Keratinocyte (primary cell): ENCODE measurements at regions not wholly inside any gene's neighbourhood (a gene's known extent, or its start where the extent isn't known, plus 50 kb on each side); places are given as distances from the start of the nearest gene placed in this dataset.

Experiments
- CTCF ChIP-seq, 3 experiments: IDR thresholded peaks in 1 of 3; conservative IDR thresholded peaks in 1 of 3; optimal IDR thresholded peaks in 1 of 3; 2 replicates in 2 of 3; 3 replicates in 1 of 3; pipeline versions ENCODE3 to v1.5.1; 2011; ENCODE audit warnings: low read length in 3 of 3, mild to moderate bottlenecking in 3 of 3, moderate library complexity in 2 of 3, control low read depth in 1 of 3, inconsistent platforms in 1 of 3; ENCODE audit not compliant: insufficient read depth in 2 of 3; ENCODE audit errors: extremely low read depth in 1 of 3
- EZH2 ChIP-seq: IDR thresholded peaks from one replicate; pipeline ENCODE4 v1.6.1; 2012; ENCODE audit warnings: inconsistent platforms, mild to moderate bottlenecking, low read length, moderate library complexity

- TF ChIP-seq CTCF (optimal IDR thresholded peaks at IDR 0.05 in 1 of 3, IDR thresholded peaks at IDR 0.05 in 1 of 3, conservative IDR thresholded peaks at IDR 0.05 in 1 of 3; ENCODE audit: extremely low read depth in 1 of 3, insufficient read depth in 2 of 3, low read length in 3 of 3) (no peak), EZH2 (no peak)
Measured at GRCh38 chr15:55110446-55110845, 86.3 kb downstream of the RSL24D1 start.
